Vagina (tissue), 2 donors: ENCODE measurements at regions not wholly inside any gene's neighbourhood (a gene's known extent, or its start where the extent isn't known, plus 50 kb on each side); places are given as distances from the start of the nearest gene placed in this dataset.

Experiments used
- DNase-seq, 2 donors: peaks; one replicate each; pipeline ENCODE4 v3.0.0-alpha.2; 2017; ENCODE audit errors: extremely low spot score in 2 of 2
- H3K27ac ChIP-seq: fragments of 200-600 bp; sonication (generic); one replicate; pipeline ENCODE4 v1.5.1; 2019
- H3K27me3 ChIP-seq: fragments of 200-600 bp; sonication (generic); one replicate; pipeline ENCODE4 v1.5.1; 2019
- H3K36me3 ChIP-seq, 2 donors: fragments of 200-600 bp; sonication (generic); one replicate each; pipeline ENCODE4 v1.5.1; 2017 to 2019
- H3K4me1 ChIP-seq: fragments of 200-600 bp; sonication (generic); one replicate; pipeline ENCODE4 v1.5.1; 2019
- H3K4me3 ChIP-seq, 2 donors: fragments of 200-600 bp; sonication (generic); 1 replicate in 1 of 2; 2 replicates in 1 of 2; pipeline ENCODE4 v1.5.1; 2016 to 2019
- H3K9me3 ChIP-seq: fragments of 200-600 bp; sonication (generic); one replicate; pipeline ENCODE4 v1.5.1; 2019
- POLR2A ChIP-seq, 2 donors: fragments of 450-650 bp; IDR thresholded peaks; one replicate each; pipeline ENCODE4 v1.6.1; 2017; ENCODE audit warnings: antibody characterized with exemption in 2 of 2, mild to moderate bottlenecking in 2 of 2, moderate library complexity in 2 of 2
- POLR2AphosphoS5 ChIP-seq, 2 donors: sonication (generic); formaldehyde crosslinking; IDR thresholded peaks; one replicate each; pipeline ENCODE4 v1.9.0; 2017; ENCODE audit warnings: antibody characterized with exemption in 2 of 2, mild to moderate bottlenecking in 2 of 2, low read depth in 1 of 2; ENCODE audit not compliant: insufficient read depth in 1 of 2
- intact Hi-C: fragments of 100-400 bp; cut with DNase I; formaldehyde crosslinking; loops from one replicate; pipeline ENCODE4 v1.15.1; 2023
- TF ChIP-seq, protein P1 (sequence below), 3 experiments: fragments of 450-650 bp in 2 of 3; fragments of 200-600 bp in 1 of 3; sonication (generic) in 1 of 3; IDR thresholded peaks; one replicate each; pipeline ENCODE4 v1.5.1; 2017 to 2019; ENCODE audit warnings: antibody characterized with exemption in 3 of 3, mild to moderate bottlenecking in 2 of 3, moderate library complexity in 2 of 3

DNA sequence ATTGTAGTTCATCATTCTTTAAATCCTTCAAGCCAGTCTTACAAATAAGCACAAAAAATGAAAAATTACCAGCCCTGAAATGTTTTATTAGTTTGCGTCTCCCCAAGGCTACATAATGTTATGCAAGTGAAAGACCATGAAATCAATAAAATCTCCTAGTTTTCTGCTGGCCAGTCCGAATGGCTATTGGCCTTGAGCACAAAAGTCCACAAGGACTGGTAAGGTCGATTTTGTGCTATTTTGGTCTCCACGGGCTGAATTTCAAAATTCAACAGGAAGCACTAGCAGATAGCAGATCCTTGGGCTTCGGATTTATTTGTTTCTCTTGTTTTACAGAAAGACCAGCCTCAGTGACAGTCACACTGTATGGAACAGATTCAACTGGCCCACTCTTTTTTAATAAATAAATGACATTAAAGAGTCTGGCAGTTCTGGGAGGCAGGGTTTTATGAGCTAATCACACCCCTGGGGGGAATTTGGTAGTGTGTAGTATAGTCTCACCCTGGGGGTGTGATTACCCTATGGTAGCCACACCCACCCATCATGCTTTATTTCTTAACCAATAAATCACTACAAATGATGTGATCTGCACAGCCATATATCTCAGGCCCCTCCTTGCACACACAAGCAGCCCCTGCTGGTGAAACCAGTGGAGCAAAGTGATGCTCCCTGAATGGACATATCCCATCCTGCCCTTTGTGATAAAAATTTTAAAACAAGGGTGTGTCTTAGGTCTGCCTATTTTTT lies 51.1 kb upstream of the TMEM33 start:
- TF ChIP-seq, protein P1, sequence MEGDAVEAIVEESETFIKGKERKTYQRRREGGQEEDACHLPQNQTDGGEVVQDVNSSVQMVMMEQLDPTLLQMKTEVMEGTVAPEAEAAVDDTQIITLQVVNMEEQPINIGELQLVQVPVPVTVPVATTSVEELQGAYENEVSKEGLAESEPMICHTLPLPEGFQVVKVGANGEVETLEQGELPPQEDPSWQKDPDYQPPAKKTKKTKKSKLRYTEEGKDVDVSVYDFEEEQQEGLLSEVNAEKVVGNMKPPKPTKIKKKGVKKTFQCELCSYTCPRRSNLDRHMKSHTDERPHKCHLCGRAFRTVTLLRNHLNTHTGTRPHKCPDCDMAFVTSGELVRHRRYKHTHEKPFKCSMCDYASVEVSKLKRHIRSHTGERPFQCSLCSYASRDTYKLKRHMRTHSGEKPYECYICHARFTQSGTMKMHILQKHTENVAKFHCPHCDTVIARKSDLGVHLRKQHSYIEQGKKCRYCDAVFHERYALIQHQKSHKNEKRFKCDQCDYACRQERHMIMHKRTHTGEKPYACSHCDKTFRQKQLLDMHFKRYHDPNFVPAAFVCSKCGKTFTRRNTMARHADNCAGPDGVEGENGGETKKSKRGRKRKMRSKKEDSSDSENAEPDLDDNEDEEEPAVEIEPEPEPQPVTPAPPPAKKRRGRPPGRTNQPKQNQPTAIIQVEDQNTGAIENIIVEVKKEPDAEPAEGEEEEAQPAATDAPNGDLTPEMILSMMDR (IDR thresholded peaks at IDR 0.05), result no peak
- no peak for TF ChIP-seq POLR2A (IDR thresholded peaks at IDR 0.05)
- no peak for TF ChIP-seq POLR2AphosphoS5 (IDR thresholded peaks at IDR 0.05; ENCODE audit: insufficient read depth in 1 of 2, low read depth in 1 of 2)
- H3K4me3 ChIP-seq, result no peak overlapping the region
- intact Hi-C loops, result loop anchor here (10.0 kb wide), 1 partner anchor 189 kb away; no protein-coding TSS in a partner anchor
- peaks cover 15% of the 10 kb centered on the region for H3K27me3 ChIP-seq
- no peak overlapping the region for H3K27ac ChIP-seq
- no peaks in the 10 kb centered on the region for H3K9me3 ChIP-seq
- DNase-seq, result no peak
- H3K36me3 ChIP-seq, result no peaks in the 10 kb centered on the region
- peaks cover 27% of the 10 kb centered on the region for H3K4me1 ChIP-seq

GRCh38 chr4:41882625-41883347 lies 52.4 kb upstream of the TMEM33 start:
- Histone ChIP-seq H3K4me1 (peaks cover 27% of the 10 kb centered on the region), H3K27ac (no peak overlapping the region), H3K36me3 (no peaks in the 10 kb centered on the region), H3K9me3 (no peaks in the 10 kb centered on the region), H3K27me3 (peaks cover 15% of the 10 kb centered on the region), H3K4me3 (peak overlapping the region; percentile 17 to 46)
- DNase-seq, result no peak
- intact Hi-C loops, result loop anchor here (10.0 kb wide), 1 partner anchor 188 kb away; no protein-coding TSS in a partner anchor
- TF ChIP-seq POLR2A (IDR thresholded peaks at IDR 0.05), result no peak
- no peak for TF ChIP-seq POLR2AphosphoS5 (IDR thresholded peaks at IDR 0.05; ENCODE audit: insufficient read depth in 1 of 2, low read depth in 1 of 2)
- TF ChIP-seq, protein P1 (IDR thresholded peaks at IDR 0.05), result peak in 2 of 3 experiments; percentile 55 to 71

DNA sequence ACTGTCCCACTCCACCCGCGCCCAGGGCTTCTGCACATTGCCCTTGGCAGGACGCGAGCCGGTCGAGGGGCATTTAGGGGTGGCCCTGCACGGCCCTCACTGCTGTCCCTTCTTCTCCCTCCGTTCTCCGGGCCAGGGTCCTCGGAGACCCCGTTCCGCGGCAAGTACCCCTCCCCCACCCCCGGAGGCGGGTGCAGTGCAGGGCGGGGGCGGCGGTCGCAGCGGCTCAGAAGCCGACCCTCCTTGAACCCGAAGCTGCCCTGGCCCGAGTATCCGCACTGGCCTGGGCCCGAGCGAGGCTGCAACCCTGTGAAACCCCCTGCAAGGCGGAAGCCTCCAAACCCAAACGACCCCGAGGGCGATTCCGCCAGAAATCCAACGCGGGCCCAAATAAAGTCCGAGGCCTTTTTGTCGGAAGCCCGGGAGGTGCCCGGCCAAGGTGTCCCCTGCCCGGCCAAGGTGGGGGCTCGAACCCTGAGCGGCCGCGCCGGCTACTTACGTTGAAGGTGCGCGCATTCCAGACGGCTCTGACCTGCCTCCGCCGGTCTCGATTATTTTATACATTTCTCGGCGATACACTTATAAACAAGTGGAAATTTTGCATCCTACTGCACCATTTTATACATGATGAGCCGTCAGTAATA lies 53.1 kb upstream of the TMEM33 start:
- H3K27me3 ChIP-seq, result peaks cover 15% of the 10 kb centered on the region
- peaks cover 27% of the 10 kb centered on the region for H3K4me1 ChIP-seq
- no peaks in the 10 kb centered on the region for H3K36me3 ChIP-seq
- DNase-seq, result no peak
- H3K4me3 ChIP-seq, result peak overlapping the region; percentile 17 to 46
- TF ChIP-seq POLR2A (IDR thresholded peaks at IDR 0.05) (no peak), POLR2AphosphoS5 (IDR thresholded peaks at IDR 0.05; ENCODE audit: insufficient read depth in 1 of 2, low read depth in 1 of 2) (no peak)
- TF ChIP-seq, protein P1 (IDR thresholded peaks at IDR 0.05), result no peak
- intact Hi-C loops, result loop anchor here (10.0 kb wide), 1 partner anchor 187 kb away; no protein-coding TSS in a partner anchor
- no peak overlapping the region for H3K27ac ChIP-seq
- no peaks in the 10 kb centered on the region for H3K9me3 ChIP-seq

GRCh38 chr4:41880840-41881831 lies 54.1 kb upstream of the TMEM33 start:
- Histone ChIP-seq H3K27me3 (peaks cover 15% of the 10 kb centered on the region), H3K36me3 (no peaks in the 10 kb centered on the region), H3K9me3 (no peaks in the 10 kb centered on the region), H3K4me1 (peaks cover 27% of the 10 kb centered on the region), H3K4me3 (peak overlapping the region; percentile 17 to 46), H3K27ac (no peak overlapping the region)
- TF ChIP-seq POLR2A (IDR thresholded peaks at IDR 0.05), result no peak
- TF ChIP-seq, protein P1 (IDR thresholded peaks at IDR 0.05), result no peak
- no peak for TF ChIP-seq POLR2AphosphoS5 (IDR thresholded peaks at IDR 0.05; ENCODE audit: insufficient read depth in 1 of 2, low read depth in 1 of 2)
- DNase-seq, result no peak
- intact Hi-C loops, result loop anchor here (10.0 kb wide), 1 partner anchor 186 kb away; no protein-coding TSS in a partner anchor
